Dermis microvascular lymphatic vessel endothelial cell (primary cell): ENCODE measurements at regions not wholly inside any gene's neighbourhood (a gene's known extent, or its start where the extent isn't known, plus 50 kb on each side); places are given as distances from the start of the nearest gene placed in this dataset.
A peak's percentile ranks its signal among the peaks of the same experiment; 100 is the strongest.
"Not testable (repeated sequence)": the region's sequence is repeated elsewhere in the genome, so short reads cannot be mapped to it uniquely, and the experiment has no call there.

Experiments used
- DNase-seq, 2 donors: peaks; one replicate each; pipeline versions ENCODE4 v3.0.0 to v3.0.0-alpha.2; 2010; ENCODE audit warnings: low read depth in 2 of 2

DNA sequence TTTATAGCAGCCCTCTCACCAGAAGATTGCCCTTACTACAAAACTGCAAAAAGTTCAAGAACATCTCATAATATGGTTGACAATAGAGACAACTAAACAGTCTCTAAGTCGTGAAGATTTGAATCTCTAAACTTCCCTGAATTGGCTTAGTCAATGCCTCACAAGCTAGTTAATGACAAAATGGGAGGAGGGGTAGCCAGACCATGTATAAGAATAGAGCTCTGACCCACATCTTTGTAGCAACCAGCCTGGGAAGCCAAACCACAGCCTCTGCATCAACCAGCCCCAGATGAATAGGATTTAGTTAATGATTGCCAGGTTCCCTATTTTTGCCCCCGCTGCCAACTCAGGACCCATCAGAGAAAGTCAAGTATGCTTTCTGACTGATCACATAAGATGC is 1265.9 kb upstream of the PCDH10 start:
- not testable (repeated sequence) for DNase-seq

DNA sequence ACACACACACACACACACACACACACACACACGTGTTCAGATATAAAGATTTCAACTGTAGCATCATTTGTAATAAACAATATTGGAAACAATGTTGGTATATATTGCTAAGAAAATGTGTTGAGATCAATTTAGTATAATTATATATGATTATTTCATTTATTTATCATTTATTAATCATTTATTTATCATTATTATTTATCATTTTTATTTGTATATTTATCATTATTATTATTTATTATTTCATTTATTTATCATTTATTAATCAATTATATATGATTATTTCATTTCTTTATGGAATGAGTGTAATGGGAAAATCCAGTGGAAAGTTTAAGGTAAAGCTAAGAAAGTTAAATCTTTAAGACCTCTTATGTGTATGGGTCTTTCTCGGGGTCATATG is 1223.4 kb upstream of the PCDH10 start:
- not testable (repeated sequence) for DNase-seq

DNA sequence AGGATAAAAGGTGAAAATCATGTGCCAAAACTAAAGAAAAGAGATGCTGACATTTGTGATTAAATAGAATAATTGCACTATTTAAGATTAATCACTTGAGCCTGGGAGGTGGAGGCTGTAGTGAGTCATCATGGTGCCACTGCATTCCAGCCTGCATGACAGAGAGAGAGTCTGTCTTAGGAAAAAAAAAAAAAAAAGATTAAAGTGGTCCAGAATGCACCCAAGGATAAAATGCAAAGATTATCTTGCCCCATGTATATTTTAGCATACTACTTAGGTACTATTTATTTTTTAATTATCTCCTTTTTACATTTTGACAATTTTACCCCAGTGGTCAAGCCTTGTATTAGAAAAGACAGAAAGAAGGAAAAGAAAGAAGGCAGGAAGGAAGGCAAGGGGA is 1181.4 kb upstream of the PCDH10 start:
- DNase-seq = not testable (repeated sequence)

DNA sequence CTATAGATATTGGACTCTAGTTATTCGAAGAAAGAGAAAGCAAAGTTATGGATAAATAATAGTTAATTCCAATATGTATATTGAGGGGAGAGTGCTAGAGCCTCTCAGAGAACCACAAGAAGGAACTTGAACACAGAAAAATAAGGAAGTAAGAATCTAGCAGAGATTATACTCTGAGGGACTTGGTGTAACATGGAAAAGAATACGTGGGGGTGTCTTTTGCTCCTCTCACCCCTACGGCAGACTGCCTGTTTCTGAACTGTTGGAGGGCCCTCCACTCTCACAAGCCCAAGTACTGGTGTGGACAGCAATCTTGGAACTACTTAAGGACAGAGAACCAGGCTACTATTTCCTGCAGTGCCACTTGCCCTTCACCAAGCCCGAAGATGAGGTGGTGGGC is 1174.4 kb upstream of the PCDH10 start:
- no peak for DNase-seq

DNA sequence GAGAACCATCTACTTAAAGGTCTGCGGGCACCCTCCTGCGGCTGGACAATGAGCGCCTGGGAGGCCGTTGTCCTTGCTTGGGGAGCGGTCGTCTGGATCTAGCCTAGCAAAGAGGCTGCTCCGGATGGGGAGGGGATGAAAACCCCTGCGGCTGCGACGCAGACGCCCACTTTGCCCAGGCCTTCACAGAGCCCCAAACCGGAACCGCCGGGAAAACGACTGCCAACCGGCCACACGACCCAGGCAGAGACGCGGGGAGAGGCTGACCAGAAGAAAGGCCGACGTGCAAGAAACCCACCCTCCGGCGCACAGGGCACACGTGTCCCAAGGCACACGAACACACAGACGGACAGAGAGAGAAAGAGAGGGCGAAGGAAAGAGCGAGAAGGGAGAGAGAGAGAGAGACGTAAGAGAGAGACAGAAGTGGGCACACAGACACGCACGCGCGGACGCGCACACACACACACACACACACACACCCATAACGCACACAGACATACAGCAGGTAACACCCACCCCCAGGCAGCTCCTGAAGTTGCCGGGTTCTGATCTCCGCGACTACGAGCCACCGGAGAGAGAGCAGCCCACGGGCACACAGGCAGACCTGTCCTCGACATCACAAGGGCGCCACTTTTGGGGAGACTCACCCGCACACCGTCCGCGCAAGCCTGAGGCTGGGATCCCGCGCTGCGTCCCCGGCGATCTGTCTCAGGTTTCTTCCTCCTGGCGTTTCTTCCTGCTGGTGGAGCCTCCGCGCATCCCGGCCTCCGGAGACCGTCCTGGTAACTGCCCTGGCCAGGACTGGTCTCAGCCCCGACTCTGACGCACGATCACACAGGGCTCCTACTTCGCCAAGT is 1173.6 kb upstream of the PCDH10 start:
- not testable (repeated sequence) for DNase-seq

DNA sequence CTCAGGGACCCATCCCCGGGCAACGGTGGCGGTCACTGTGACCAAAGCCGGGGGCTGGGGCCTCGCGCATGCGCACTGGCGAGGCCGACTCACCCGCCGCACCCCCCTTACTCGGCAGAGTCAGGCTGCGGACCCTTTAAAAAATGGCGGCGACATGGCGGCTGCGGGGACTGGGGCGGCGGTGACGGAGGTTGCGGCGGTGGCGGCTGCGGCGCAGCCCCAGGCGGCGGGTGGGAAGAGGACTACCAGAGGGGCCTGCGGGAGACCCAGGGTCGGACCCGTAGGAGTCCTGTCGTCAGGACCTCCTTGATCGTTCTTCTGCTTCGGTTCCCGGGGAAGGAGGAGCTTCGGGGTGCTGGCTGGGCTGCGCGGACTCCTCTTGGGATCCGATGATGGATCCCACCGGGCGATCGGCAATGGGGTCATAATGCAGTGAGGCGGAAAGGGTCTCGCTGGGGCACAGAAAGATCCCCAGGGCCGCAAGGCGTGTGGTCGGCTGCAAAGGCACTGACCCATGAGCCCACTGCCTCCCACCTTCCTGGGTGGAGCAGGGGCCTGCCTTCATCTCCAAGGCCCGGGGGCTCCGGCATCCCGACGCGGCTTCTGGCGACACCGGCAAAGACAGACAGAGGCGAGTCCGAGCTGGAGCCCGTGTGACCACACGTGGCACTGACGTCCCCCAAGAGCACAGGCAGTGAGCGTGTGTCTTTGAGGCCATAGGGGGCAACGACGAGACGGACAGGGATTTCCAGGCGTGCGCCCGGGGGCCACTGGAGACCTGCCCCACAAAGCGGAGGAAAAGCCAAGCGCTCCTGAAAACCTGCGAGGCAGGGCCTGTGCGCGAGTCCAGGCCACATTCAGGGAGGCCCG is 1172.7 kb upstream of the PCDH10 start:
- DNase-seq = not testable (repeated sequence)

DNA sequence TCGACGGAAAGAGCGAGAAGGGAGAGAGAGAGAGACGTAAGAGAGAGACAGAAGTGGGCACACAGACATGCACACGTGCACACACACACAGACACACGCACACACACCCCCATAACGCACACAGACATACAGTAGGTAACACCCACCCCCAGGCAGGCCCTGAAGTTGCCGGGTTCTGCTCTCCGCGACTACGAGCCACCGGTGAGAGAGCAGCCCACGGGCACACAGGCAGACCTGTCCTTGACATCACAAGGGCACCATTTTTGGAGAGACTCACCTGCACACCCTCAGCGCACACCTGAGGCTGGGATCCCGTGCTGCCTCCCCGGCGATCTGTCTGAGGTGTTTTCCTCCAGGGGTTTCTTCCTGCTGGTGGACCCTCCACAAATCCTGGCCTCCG is 1171.0 kb upstream of the PCDH10 start:
- no peak for DNase-seq

DNA sequence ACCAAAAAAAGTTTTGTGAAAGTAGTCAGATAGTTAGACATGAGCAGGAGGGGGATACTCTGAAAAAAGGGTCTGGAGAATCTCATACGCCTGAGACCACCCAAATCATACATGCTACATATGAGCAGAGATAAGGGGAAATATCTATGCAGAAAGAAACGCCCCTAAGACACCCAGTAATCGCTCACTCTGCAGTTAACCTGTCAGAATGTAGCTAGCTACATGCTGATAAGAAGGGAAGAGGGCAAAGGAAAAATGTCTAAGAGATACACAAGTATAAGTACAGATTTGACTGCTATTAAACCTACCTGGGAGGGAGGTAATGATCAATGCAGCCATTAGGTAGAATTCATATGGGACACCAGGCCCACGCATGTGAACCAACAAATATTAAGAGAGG is 1159.5 kb upstream of the PCDH10 start:
- no peak for DNase-seq

DNA sequence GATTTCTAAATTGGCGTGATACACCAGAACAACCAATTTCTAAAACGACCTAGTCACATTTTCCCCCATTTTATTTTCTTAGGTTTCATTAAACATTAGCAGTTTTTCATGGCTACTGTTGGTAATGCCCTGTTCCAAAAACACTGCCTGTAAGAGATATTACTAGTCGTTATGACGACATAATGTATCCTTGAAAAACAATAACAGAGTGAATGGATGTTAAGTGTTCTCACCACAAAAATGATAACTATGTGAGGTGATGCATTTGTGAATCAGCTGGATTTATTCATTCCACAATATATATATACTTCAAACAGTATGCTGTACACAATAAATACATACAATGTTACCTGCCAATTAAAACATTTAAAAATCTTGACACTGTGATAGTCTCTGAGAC is 1147.6 kb upstream of the PCDH10 start:
- no peak for DNase-seq

DNA sequence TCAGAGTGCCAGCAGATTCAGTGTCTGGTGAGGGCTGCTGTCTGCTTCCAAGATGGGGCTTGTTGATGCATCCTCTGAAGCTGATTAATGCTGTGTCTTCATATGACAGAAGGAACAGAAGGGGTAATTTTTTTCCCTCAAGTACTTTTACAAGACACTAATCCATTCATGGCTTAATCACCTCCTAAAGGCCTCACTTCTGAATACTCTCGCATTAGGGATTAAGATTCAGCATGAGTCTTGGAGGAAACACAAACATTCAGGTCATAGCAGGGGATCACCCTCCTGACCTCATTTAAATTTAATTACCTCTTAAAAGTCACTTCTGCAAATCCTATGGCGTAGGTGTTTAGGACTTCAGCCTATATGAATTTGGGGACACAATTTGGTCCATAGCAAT is 1145.5 kb upstream of the PCDH10 start:
- DNase-seq = no peak

DNA sequence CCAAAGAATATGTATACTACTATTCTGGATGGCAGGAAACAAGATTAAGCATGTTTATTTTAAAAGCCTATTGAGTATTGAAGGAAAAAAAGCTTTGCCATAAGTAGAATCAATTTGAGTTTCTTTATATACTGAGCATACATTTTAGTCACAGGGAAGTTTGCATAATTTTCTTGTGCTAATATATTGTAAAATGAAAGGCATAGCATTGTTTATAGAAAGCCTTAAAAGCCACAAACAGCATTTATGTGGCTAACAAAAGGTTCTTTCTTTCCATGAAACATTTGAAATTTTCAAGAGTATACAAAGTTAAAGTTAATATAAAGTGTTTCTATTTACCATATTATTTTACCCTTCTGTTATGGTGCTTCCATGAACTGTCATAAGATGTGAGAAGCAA is 1133.8 kb upstream of the PCDH10 start:
- DNase-seq = no peak

DNA sequence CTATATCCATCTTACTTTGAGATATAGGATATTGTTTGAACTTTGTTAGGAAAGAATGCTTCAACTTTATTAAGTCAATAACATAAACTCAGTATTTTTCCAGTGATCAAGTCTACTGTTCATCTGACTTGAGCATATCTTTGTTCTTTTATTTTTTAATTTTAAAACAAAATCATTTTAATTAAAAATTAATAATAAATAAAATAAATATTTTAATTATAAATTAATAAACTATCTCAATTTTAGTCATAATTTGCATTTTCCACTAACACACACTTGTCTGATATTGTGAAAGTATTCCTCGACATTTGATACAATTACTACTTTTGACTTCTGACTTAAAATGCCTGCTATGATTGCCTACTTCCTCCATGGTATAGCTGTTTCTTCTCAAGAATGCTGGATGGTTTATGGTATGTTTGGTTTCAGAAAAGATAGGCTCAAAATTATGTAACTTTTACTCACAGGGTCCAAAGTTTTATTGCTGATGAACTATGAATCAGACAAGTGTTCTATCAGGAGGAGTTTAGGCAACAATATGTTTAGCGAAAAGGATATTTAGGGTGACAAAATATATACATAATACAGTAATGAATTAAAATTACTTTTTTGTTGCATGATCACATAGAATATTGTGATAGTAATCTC is 1132.3 kb upstream of the PCDH10 start:
- DNase-seq = no peak

DNA sequence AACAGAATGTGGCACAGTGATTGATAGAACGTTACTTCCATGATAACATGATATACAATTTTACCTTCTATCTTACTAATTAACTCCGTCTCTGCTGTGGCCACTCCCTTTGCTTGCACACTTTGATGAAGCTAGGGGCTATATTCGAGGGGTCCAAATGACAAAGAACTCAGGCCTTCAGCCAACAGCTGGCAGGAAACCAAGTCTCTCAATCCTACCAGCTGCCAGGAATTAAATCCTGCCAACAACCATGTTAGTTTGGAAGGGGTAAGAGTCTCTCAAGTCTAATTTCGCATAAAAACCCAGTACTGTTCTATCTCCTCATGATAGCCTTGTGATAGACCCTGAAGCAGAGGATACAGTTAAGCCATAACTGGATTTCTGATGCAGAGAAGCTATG is 1122.9 kb upstream of the PCDH10 start:
- DNase-seq = no peak

DNA sequence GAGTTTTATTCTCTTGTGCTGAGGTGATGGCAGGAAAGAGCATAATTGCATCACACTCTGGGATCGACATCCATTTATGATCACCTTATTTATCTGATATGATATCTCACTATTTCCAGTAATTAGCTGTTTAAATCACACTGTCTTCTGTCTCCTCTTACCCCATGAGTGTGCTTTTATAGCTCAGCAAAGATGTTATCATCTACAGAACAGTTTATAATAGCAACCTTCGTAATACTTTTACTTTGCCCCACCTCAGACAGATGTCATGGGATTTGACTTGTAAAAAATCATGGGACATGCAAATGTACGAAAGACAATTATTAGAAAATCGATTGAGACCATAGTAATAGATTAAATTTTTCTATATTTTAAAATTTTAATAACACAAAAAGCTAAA is 1122.3 kb upstream of the PCDH10 start:
- DNase-seq = no peak

DNA sequence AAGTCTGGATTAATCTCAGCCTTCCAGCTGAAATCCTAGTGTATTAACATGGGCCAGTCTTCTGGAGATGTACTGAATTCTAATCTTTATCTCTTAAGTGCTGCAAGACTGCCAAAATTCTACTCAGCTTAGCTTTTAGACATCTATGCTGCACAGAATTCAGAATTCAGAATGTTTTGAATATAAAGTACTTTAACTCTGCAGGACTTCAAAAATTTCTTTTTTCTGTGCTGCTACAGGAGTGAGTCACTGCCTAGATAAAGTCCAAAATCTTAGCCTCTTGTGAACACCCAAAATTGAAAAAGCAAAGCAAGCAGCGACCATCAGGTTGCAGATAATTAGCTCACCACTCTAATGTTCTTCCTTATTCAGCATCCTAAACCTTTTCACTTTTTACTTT is 1092.6 kb upstream of the PCDH10 start:
- no peak for DNase-seq

DNA sequence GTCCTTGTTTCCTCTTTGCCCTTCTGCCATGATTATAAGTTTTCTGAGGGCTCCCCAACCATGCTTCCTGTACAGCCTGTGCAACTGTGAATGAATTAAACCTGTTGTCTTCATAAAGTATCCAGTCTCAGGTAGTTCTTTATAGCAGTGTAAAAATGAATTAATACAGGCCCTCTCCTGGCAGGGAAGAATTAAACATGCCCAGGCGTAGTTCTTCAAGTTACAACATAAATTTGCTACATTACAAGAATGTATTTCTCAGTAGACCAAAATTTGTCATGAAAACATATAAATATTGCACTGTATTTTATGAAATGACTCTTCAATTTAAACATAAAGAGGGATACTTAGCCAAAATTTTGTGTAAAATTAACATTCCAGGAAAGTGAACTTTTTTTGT is 1089.9 kb upstream of the PCDH10 start:
- no peak for DNase-seq

DNA sequence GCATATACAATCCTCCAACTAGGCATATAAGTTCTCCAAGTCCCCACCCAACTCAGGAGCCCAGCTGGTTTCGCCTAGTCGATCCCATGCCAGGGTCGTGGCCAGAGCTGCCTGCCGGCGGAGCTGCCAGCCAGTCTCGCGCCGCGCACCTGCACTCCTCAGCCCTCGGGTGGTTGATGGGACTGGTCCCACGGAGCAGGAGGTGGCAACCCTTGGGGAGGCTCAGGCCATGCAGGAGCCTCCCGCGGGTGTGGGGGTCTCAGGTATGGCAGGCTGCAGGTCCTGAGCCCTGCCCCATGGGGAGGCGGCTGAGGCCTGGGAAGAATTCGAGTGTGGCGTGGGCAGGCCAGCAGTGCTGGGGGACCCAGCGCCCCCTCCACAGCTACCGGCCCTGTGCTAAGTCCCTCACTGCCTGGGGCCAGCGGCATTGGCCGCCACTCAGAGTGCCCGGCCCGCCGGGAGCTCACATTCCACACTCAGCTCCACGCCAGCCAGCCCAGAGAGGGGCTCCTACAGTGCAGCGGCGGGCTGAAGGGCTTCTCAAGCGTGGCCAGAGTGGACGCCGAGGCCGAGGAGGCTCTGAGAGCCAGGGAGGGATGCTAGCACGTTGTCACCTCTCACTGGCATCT is 1086.4 kb upstream of the PCDH10 start:
- DNase-seq = no peak

DNA sequence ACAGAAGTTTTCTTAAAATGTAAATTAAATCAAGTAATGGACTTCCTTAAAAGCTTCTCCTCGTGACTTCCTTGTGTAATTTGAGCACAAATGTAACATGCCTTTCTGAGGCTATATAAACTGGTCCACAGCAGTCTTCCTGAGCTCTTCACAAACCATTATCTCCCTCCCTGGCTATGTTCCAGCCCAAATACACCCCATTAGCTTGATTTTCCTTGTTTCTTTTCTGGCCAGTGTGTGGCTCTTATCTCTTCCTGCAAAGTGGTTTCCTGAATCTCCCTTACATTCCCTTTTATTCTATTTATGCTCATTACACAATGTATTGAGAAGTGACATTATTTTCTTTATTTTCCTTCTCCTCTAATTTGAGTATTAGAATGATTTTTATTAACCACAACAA is 1085.3 kb upstream of the PCDH10 start:
- peak in 1 of 2 donors; percentile 85 for DNase-seq

DNA sequence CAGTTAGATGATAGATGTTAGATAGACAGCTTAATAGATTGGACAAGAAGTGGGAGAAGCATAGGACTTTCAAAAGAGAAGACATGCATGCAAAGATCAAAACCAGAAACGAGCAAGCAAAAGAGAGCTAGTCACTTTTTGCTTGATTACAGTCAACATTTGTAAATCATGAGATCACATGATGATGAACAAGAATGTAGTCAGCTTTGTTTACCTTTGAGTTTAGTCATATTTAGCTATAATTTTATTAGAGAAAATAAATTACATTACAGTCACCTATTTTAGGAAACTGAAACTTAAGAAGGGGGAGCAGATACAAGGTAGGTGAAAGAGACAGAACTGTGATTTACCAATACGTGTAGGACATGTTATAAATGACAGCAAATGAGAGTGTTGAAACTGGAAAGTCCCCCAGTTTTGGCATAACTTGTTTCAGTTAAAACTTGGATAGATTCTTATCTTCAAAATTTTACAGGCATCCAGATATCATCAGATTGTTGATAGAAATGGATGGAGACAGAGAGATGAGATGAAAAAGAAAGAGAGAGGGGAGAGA is 1083.1 kb upstream of the PCDH10 start:
- DNase-seq = no peak

DNA sequence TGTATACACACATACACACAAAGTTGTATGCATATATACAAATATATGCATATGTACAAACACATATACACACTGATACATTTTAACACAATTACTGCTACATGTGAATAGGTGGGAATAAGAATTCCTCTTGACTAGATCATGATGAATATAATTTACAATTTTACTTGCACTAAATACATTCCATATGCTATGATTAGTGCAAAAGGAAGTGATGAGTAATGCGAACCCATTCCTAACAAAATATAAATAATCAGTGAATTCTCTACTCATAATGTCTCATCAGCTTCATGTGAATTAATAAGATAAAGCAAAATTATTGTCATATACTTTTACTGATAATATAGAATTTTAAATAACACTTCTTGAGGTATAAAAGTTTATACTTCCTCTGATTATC is 1077.3 kb upstream of the PCDH10 start:
- DNase-seq = peak in 1 of 2 donors; percentile 21

DNA sequence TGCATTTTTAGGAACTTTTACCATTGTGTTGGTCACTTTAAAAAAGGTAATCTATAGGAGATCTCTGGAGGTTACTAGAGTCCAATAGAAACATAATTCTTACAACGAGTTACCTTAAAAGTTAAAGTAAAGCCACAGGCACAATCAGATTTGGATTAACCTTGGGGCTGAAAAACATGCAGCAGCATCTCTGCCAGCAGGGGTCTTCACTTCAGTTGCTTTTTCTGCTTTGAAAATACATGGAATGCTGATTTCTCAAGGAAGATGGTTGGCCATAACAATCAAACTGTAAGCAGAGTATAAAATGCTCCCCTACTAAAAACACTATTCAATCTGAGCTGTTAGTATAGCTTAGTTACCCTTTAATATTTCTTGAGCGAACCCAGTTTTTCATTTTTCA is 1072.3 kb upstream of the PCDH10 start:
- no peak for DNase-seq
